Stimulated activated naive CD8-positive, alpha-beta T cell treated with anti-CD3 and anti-CD28 coated beads, Interleukin-15, Interleukin-2, amounts not matched to agents 100 ng/mL and 50 ng/mL, for 24 hours (primary cell): ENCODE measurements at regions not wholly inside any gene's neighbourhood (a gene's known extent, or its start where the extent isn't known, plus 50 kb on each side); places are given as distances from the start of the nearest gene placed in this dataset.

Source experiments
- H3K27ac Mint-ChIP-seq: one replicate; pipeline ENCODE4 v1.8.0; 2021; ENCODE audit warnings: mild to moderate bottlenecking, mixed read lengths
- H3K27me3 Mint-ChIP-seq: one replicate; pipeline ENCODE4 v1.8.0; 2021; ENCODE audit warnings: mixed read lengths
- H3K36me3 Mint-ChIP-seq: one replicate; pipeline ENCODE4 v1.8.0; 2021; ENCODE audit warnings: low read depth, mixed read lengths
- H3K4me1 Mint-ChIP-seq: one replicate; pipeline ENCODE4 v1.8.0; 2021; ENCODE audit warnings: low read depth, mixed read lengths
- H3K4me3 Mint-ChIP-seq: one replicate; pipeline ENCODE4 v1.8.0; 2021; ENCODE audit warnings: mild to moderate bottlenecking, mixed read lengths
- H3K9me3 Mint-ChIP-seq: one replicate; pipeline ENCODE4 v1.8.0; 2021; ENCODE audit warnings: mixed read lengths

DNA sequence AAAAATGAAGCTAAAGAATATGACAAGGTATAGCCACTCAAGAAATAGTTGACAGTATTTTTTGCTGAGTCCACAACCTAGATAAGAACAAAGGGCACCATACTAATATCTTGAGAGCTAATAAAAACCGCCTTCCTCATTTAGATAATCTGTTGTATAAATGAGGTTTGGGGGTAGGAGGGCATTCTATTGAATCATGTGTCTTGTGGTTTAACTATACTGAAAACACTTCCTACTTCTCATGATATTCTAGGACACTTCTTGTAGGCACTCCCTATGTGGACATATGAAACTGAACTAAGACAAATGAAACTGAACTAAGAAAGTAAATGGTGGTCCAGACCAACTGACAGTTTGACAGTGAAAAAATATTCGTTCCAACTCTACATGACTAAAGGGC lies 1268.5 kb upstream of the C9orf72 start:
- no peaks in the 10 kb centered on the region for H3K4me1 Mint-ChIP-seq
- no peak overlapping the region for H3K4me3 Mint-ChIP-seq
- H3K27ac Mint-ChIP-seq, result no peak overlapping the region
- H3K36me3 Mint-ChIP-seq, result no peaks in the 10 kb centered on the region
- H3K9me3 Mint-ChIP-seq, result peaks cover 2% of the 10 kb centered on the region
- H3K27me3 Mint-ChIP-seq, result no peaks in the 10 kb centered on the region

- no peak overlapping the region for H3K27ac Mint-ChIP-seq
- no peaks in the 10 kb centered on the region for H3K27me3 Mint-ChIP-seq
- no peak overlapping the region for H3K4me3 Mint-ChIP-seq
- H3K36me3 Mint-ChIP-seq, result no peaks in the 10 kb centered on the region
- H3K9me3 Mint-ChIP-seq, result no peaks in the 10 kb centered on the region
- no peaks in the 10 kb centered on the region for H3K4me1 Mint-ChIP-seq
Observed at GRCh38 chr9:28847331-28847730, 1274.0 kb upstream of the C9orf72 start.

GRCh38 chr9:28848671-28849070 lies 1275.4 kb upstream of the C9orf72 start:
- Mint-ChIP-seq H3K4me1 (no peaks in the 10 kb centered on the region), H3K36me3 (no peaks in the 10 kb centered on the region), H3K27ac (no peak overlapping the region), H3K9me3 (no peaks in the 10 kb centered on the region), H3K27me3 (no peaks in the 10 kb centered on the region), H3K4me3 (no peak overlapping the region)

- no peak overlapping the region for H3K4me3 Mint-ChIP-seq
- no peaks in the 10 kb centered on the region for H3K4me1 Mint-ChIP-seq
- peaks cover 6% of the 10 kb centered on the region for H3K9me3 Mint-ChIP-seq
- no peaks in the 10 kb centered on the region for H3K36me3 Mint-ChIP-seq
- no peaks in the 10 kb centered on the region for H3K27me3 Mint-ChIP-seq
- H3K27ac Mint-ChIP-seq, result no peak overlapping the region
Observed at GRCh38 chr9:28853477-28853876, 1280.2 kb upstream of the C9orf72 start.

GRCh38 chr9:28866951-28867350 lies 1293.7 kb upstream of the C9orf72 start:
- Mint-ChIP-seq H3K4me1 (no peaks in the 10 kb centered on the region), H3K4me3 (no peak overlapping the region), H3K27ac (no peak overlapping the region)

GRCh38 chr9:28868228-28868990 lies 1295.1 kb upstream of the C9orf72 start:
- H3K4me1 Mint-ChIP-seq, result no peaks in the 10 kb centered on the region
- no peak overlapping the region for H3K4me3 Mint-ChIP-seq
- peaks cover 5% of the 10 kb centered on the region for H3K9me3 Mint-ChIP-seq
- no peaks in the 10 kb centered on the region for H3K27me3 Mint-ChIP-seq
- no peak overlapping the region for H3K27ac Mint-ChIP-seq
- H3K36me3 Mint-ChIP-seq, result no peaks in the 10 kb centered on the region

More at GRCh38 chr9:28866951-28867350, 1293.7 kb upstream of the C9orf72 start:
- Mint-ChIP-seq H3K9me3 (peaks cover 5% of the 10 kb centered on the region), H3K27me3 (no peaks in the 10 kb centered on the region), H3K36me3 (no peaks in the 10 kb centered on the region)

DNA sequence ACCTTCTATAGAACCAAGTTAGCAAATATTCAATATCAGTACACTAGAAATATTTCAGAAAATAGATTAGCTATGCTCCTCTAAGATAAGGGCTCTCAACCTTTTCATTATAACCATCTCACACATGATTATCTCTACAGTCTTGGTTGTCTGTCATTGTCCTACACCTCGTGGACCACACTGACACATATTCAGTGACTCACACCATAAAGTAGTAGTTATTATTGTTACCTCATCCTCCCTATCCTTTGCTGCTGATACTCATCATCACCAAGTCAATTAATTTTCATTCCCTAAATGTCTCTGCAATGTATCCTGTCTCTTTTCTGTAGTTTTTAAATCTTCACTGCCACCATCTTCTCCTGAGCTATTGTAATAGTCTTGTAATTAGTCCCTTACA lies 1309.2 kb upstream of the C9orf72 start:
- no peak overlapping the region for H3K4me3 Mint-ChIP-seq
- no peaks in the 10 kb centered on the region for H3K4me1 Mint-ChIP-seq
- no peaks in the 10 kb centered on the region for H3K36me3 Mint-ChIP-seq
- no peak overlapping the region for H3K27ac Mint-ChIP-seq
- no peaks in the 10 kb centered on the region for H3K9me3 Mint-ChIP-seq
- H3K27me3 Mint-ChIP-seq, result no peaks in the 10 kb centered on the region

DNA sequence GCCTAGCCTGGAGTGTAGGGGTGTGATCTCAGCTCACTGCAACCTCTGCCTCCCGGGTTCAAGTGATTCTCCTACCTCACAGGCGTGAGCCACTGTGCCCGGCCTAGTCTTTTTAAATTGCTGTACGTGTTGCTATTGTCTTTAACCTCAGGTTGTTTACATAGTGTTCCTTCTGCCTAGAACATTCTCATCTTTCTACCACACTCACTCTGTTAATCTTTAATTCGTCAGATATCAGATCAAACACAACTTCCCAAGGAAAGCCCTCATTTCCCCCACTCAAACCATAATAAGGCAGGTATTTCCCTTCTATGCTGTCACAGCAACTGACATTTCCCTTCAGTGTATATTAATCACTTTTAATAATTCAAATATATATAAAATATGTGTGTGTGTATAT lies 1310.0 kb upstream of the C9orf72 start:
- H3K27me3 Mint-ChIP-seq, result no peaks in the 10 kb centered on the region
- no peak overlapping the region for H3K27ac Mint-ChIP-seq
- no peaks in the 10 kb centered on the region for H3K9me3 Mint-ChIP-seq
- no peaks in the 10 kb centered on the region for H3K4me1 Mint-ChIP-seq
- H3K4me3 Mint-ChIP-seq, result no peak overlapping the region
- H3K36me3 Mint-ChIP-seq, result no peaks in the 10 kb centered on the region

DNA sequence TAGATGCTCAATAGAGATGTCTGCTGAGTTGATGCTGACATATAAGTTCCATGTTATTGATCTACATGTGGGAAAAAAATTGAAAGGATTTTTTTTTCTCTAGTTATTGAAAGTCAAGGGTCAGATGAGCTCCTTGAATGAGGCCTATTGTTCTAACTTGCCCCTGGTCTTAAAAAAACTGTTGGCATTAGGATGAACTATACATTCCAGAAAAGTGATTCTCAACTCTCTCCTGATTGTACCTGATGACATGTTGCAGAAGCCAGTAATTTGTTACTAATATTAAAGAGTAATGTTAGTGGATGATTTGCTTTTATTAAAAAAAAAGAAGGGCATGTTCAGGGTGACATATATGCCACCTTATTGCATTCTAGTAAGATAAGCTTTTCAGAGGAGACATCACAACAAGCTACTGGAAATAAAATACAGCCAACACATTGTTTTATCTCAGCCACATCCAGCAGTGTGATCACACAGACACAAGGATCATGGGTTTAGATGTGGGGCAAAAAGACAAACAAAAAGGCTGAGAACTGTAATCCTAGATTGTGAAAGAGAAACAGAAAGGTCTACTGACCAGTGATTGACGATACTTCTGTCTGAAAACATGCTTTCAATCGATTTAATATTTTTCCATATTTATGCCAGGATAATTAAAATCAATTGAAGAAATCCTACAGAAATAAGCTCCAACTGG lies 1314.1 kb upstream of the C9orf72 start:
- H3K27ac Mint-ChIP-seq, result no peak overlapping the region

GRCh38 chr9:28888806-28889205 lies 1315.5 kb upstream of the C9orf72 start:
- Mint-ChIP-seq H3K27me3 (no peaks in the 10 kb centered on the region), H3K36me3 (no peaks in the 10 kb centered on the region), H3K4me1 (no peaks in the 10 kb centered on the region), H3K27ac (no peak overlapping the region), H3K4me3 (no peak overlapping the region), H3K9me3 (no peaks in the 10 kb centered on the region)

More for the DNA sequence above, 1314.1 kb upstream of the C9orf72 start:
- H3K9me3 Mint-ChIP-seq, result no peaks in the 10 kb centered on the region
- no peak overlapping the region for H3K4me3 Mint-ChIP-seq
- H3K27me3 Mint-ChIP-seq, result no peaks in the 10 kb centered on the region
- no peaks in the 10 kb centered on the region for H3K36me3 Mint-ChIP-seq
- no peaks in the 10 kb centered on the region for H3K4me1 Mint-ChIP-seq

GRCh38 chr9:28892538-28892937 lies 1319.3 kb upstream of the C9orf72 start:
- no peaks in the 10 kb centered on the region for H3K9me3 Mint-ChIP-seq
- H3K27ac Mint-ChIP-seq, result no peak overlapping the region
- H3K36me3 Mint-ChIP-seq, result no peaks in the 10 kb centered on the region
- H3K4me3 Mint-ChIP-seq, result no peak overlapping the region
- H3K4me1 Mint-ChIP-seq, result no peaks in the 10 kb centered on the region
- H3K27me3 Mint-ChIP-seq, result no peaks in the 10 kb centered on the region

DNA sequence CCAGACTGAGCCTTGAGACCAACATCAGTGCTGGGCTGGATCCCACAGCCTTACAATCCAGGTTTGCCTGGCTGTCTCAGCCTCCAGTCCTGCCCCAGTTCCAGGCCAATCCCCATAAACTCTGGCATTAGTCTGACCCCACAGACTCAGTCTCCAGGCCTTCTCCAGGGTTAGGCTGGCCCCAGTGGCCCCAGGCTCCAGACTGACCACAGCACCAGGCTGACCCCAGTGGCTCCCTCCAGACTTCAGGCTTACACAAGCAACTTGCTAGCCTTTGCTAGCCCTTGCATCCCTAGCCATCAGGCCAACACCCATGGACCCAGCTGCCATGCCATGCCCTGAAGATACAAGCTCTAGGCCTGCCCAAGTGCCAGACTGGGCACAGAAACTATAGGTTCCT lies 1326.0 kb upstream of the C9orf72 start:
- Mint-ChIP-seq H3K4me1 (no peaks in the 10 kb centered on the region), H3K27me3 (no peaks in the 10 kb centered on the region), H3K4me3 (no peak overlapping the region), H3K36me3 (no peaks in the 10 kb centered on the region), H3K27ac (no peak overlapping the region), H3K9me3 (peaks cover 4% of the 10 kb centered on the region)

- Mint-ChIP-seq H3K36me3 (no peaks in the 10 kb centered on the region), H3K27me3 (no peaks in the 10 kb centered on the region), H3K27ac (no peak overlapping the region), H3K9me3 (peaks cover 4% of the 10 kb centered on the region), H3K4me1 (no peaks in the 10 kb centered on the region), H3K4me3 (no peak overlapping the region)
Observed at GRCh38 chr9:28899926-28900325, 1326.6 kb upstream of the C9orf72 start.

DNA sequence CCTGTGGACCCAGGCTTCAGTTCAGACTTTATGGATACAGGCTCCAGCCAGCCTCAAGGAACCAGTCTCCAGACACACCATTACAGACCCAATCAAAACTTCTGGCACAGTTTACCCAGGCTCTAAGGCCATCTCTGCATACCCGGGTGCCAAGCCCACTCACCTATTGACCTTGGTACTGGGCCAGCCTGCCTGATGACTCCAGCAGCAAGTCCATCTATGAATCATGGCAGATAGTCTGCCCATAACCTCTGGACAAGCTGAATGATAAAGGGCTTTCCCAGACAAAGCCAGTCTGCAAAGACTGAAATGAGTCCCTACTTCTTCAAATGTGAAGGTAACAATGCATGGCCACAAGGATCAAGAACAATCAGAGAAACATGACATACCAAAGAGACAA lies 1327.1 kb upstream of the C9orf72 start:
- no peak overlapping the region for H3K4me3 Mint-ChIP-seq
- H3K27ac Mint-ChIP-seq, result no peak overlapping the region

DNA sequence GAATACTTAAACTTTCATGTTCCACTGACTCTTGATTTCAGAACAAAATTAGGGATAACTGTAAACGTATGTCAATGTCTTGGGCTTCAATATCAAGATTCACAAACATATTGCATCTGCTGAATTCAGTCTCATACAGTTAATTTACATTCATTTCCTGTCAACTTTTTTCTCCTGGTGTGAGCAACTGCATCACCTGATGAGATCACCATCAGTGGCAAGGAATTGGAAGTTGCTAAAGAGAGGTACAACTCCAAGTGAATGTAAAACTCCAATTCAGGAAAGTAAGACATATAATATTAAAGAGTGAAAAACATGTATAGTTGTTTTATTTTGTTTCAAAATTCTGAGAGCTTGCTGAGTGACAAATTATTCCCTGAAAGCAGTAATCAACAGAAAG lies 1336.2 kb upstream of the C9orf72 start:
- no peak overlapping the region for H3K27ac Mint-ChIP-seq

More for the DNA sequence above, 1327.1 kb upstream of the C9orf72 start:
- no peaks in the 10 kb centered on the region for H3K27me3 Mint-ChIP-seq
- H3K4me1 Mint-ChIP-seq, result no peaks in the 10 kb centered on the region
- H3K36me3 Mint-ChIP-seq, result no peaks in the 10 kb centered on the region
- H3K9me3 Mint-ChIP-seq, result peaks cover 4% of the 10 kb centered on the region

GRCh38 chr9:28912621-28913020 lies 1339.3 kb upstream of the C9orf72 start:
- H3K27me3 Mint-ChIP-seq, result no peaks in the 10 kb centered on the region
- H3K9me3 Mint-ChIP-seq, result no peaks in the 10 kb centered on the region
- no peaks in the 10 kb centered on the region for H3K36me3 Mint-ChIP-seq

More for the DNA sequence above, 1336.2 kb upstream of the C9orf72 start:
- H3K4me1 Mint-ChIP-seq, result no peaks in the 10 kb centered on the region
- H3K36me3 Mint-ChIP-seq, result no peaks in the 10 kb centered on the region
- H3K9me3 Mint-ChIP-seq, result no peaks in the 10 kb centered on the region
- no peaks in the 10 kb centered on the region for H3K27me3 Mint-ChIP-seq
- no peak overlapping the region for H3K4me3 Mint-ChIP-seq

More at GRCh38 chr9:28912621-28913020, 1339.3 kb upstream of the C9orf72 start:
- no peak overlapping the region for H3K4me3 Mint-ChIP-seq
- H3K27ac Mint-ChIP-seq, result no peak overlapping the region
- no peaks in the 10 kb centered on the region for H3K4me1 Mint-ChIP-seq
